WERI-Rb-1 (cell line): ENCODE measurements at regions not wholly inside any gene's neighbourhood (a gene's known extent, or its start where the extent isn't known, plus 50 kb on each side); places are given as distances from the start of the nearest gene placed in this dataset.

ENCODE experiments used
- DNase-seq: peaks from one replicate; pipeline ENCODE4 v3.0.0-alpha.2; 2020
- H3K27ac ChIP-seq: fragments of 250-450 bp; sonication (Bioruptor Pico); 2 replicates; pipeline ENCODE4 v1.5.1; 2020; ENCODE audit warnings: mild to moderate bottlenecking, moderate library complexity
- H3K27me3 ChIP-seq: fragments of 250-450 bp; sonication (Bioruptor Pico); 2 replicates; pipeline ENCODE4 v1.5.1; 2021; ENCODE audit warnings: mild to moderate bottlenecking, low read depth, moderate library complexity; ENCODE audit not compliant: insufficient read depth, severe bottlenecking
- H3K36me3 ChIP-seq: fragments of 250-450 bp; sonication (Bioruptor Pico); 2 replicates; pipeline ENCODE4 v1.5.1; 2020; ENCODE audit warnings: mild to moderate bottlenecking, moderate library complexity
- H3K4me3 ChIP-seq: 2 replicates; pipeline ENCODE4 v1.5.1; 2011; ENCODE audit warnings: low read depth, mild to moderate bottlenecking, control low read depth, low read length
- H3K9me3 ChIP-seq: fragments of 250-450 bp; sonication (Bioruptor Pico); 2 replicates; pipeline ENCODE4 v1.5.1; 2021; ENCODE audit warnings: mild to moderate bottlenecking, moderate library complexity; ENCODE audit not compliant: severe bottlenecking
- TF ChIP-seq, protein P1 (sequence below): IDR thresholded peaks from 2 replicates; pipeline ENCODE4 v1.5.1; 2011; ENCODE audit warnings: low read depth, mild to moderate bottlenecking, control low read depth, inconsistent platforms, low read length

DNA sequence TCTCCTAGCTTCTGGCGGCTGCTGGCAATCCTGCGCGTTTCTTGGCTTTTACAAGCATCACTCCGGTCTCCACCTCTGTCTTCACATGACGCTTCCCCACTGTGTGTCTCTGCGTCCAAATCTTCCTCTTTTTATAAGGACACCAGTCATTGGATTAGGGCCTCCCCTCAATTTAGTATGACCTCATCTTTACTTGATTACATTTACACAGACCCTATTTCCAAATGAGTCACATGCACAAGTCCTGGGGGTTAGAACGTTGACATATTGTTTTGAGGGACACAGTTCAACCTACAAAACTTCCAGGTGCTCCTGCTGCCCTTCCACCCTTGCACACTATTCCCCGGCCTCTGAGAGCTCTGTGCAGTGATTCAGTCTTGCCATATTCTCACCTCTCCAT is 215.3 kb downstream of the OPA1 start:
- DNase-seq: no peak
- TF ChIP-seq, protein P1, sequence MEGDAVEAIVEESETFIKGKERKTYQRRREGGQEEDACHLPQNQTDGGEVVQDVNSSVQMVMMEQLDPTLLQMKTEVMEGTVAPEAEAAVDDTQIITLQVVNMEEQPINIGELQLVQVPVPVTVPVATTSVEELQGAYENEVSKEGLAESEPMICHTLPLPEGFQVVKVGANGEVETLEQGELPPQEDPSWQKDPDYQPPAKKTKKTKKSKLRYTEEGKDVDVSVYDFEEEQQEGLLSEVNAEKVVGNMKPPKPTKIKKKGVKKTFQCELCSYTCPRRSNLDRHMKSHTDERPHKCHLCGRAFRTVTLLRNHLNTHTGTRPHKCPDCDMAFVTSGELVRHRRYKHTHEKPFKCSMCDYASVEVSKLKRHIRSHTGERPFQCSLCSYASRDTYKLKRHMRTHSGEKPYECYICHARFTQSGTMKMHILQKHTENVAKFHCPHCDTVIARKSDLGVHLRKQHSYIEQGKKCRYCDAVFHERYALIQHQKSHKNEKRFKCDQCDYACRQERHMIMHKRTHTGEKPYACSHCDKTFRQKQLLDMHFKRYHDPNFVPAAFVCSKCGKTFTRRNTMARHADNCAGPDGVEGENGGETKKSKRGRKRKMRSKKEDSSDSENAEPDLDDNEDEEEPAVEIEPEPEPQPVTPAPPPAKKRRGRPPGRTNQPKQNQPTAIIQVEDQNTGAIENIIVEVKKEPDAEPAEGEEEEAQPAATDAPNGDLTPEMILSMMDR: no peak
- H3K9me3 ChIP-seq: no peaks in the 10 kb centered on the region

DNA sequence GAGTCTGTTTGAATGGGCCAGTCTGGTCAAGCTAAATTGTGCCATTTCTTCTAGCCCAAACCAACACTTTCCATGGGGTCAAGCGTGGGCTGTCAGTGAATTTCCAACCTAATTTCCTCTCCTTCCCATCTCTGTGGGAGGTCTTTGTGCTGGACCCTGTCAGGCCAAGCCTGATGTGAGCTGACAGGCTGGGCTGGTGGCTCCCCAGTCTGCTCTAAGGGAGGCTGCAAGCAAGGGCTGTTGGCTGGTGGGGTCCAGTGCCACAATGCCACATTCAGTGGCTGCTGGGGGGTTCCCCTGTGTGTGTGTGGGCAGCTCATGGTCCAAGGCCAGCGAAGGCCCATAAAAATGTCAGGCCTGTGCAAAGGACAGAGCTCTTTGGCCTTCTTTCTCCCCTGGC is 216.1 kb downstream of the OPA1 start:
- no peaks in the 10 kb centered on the region for H3K27me3 ChIP-seq
- TF ChIP-seq, protein P1: no peak
- DNase-seq: no peak
- H3K36me3 ChIP-seq: no peaks in the 10 kb centered on the region
- no peaks in the 10 kb centered on the region for H3K9me3 ChIP-seq
- H3K4me3 ChIP-seq: no peak overlapping the region
- no peak overlapping the region for H3K27ac ChIP-seq

More for the DNA sequence above, 215.3 kb downstream of the OPA1 start:
- Histone ChIP-seq H3K4me3 (no peak overlapping the region), H3K36me3 (no peaks in the 10 kb centered on the region), H3K27me3 (no peaks in the 10 kb centered on the region), H3K27ac (no peak overlapping the region)

DNA sequence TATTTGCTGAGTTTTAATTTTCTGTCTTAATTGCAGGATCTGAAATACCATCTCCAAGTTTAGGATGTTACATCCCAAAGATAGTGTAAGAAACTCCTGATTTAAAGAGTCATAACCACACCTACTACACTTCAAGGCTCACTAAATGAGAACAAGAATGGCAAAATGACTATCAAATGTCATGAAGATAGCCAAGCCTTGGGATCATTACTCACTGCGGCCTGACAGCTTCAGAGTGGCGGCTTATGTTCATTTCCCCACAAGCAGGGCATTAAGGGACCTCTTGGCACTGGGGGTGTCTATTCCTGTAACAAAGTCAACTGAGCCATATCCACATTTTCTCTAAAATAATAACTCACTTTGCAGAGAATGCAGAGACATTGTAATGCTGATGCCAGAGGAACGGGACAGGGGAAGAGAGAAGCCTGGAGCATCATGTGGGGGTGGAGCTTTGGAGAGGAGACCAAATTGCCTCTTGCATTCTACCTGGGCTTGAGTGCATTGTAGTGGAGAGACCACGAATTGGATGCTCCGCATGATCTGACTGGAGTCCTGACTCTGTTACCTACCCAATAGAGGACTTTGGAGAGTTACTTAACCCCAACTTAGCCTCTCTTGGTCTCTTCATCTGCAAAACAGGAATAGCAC is 219.2 kb downstream of the OPA1 start:
- Histone ChIP-seq H3K27ac (no peak overlapping the region), H3K36me3 (no peaks in the 10 kb centered on the region), H3K4me3 (no peak overlapping the region), H3K27me3 (no peaks in the 10 kb centered on the region), H3K9me3 (no peaks in the 10 kb centered on the region)
- DNase-seq: no peak
- TF ChIP-seq, protein P1: no peak

DNA sequence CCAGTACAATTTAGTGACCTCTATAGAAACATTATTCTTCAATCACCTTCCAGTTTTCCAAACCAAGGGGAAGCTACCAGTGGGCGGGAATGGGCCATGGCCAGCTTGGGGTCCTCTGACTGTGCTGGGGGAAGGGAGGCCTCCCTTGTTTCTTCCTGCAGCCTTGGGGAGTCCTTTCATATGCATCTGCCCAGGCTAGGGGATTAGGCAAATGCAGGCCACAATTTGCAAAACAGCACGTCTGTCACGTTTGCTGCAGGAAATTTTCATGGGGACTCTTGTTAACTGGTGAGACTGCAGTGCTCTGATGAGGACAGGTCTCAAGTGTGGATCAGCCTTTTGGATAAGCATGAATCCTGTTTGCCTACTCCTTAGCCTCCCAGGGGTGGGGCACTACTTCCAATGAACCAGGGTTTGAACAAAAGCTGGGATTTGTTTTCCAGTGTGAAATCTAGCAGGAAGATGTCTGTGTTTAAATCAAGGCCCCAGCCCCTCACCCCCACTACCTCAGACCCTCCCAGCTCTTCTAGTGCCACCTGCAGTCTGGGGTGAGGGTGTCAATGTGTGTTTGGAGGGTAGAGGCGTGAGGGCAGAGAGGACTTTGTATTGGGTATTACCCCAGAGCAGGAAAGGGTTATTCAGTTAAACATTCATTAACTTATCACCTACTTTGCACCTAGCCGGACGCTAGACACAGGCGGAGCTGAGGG is 219.9 kb downstream of the OPA1 start:
- no peak for DNase-seq
- no peaks in the 10 kb centered on the region for H3K27me3 ChIP-seq
- TF ChIP-seq, protein P1: no peak
- no peak overlapping the region for H3K4me3 ChIP-seq
- no peaks in the 10 kb centered on the region for H3K9me3 ChIP-seq
- H3K36me3 ChIP-seq: no peaks in the 10 kb centered on the region
- no peak overlapping the region for H3K27ac ChIP-seq

DNA sequence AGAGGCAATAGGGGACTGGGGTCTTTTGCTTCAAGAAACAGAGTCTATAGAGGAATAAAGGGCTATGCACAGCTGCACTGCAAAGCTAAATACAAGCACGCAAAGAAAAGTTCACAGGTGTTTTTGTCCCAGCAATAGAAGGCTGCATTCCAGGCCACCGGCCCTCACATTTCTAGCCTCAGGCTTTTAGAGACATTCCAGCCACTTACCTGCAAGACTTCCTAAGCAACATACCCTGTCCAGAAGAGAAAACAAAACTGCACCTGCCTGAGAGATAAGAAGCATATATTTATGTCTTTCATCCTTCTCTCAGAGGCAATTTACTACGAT is 220.5 kb downstream of the OPA1 start:
- Histone ChIP-seq H3K27me3 (no peaks in the 10 kb centered on the region), H3K27ac (no peak overlapping the region), H3K9me3 (no peaks in the 10 kb centered on the region), H3K36me3 (no peaks in the 10 kb centered on the region), H3K4me3 (no peak overlapping the region)
- DNase-seq: no peak
- TF ChIP-seq, protein P1: no peak
